K562 (cell line): ENCODE measurements at regions not wholly inside any gene's neighbourhood (a gene's known extent, or its start where the extent isn't known, plus 50 kb on each side); places are given as distances from the start of the nearest gene placed in this dataset.

Experiments used
- ATAC-seq: fragments of 200-7000 bp; cut with Tn5 transposase; 3 replicates; pipeline ENCODE4 v1.9.1; 2020; ENCODE audit warnings: moderate library complexity
- BruUV-seq: library from RNA; stranded (reverse); fragments of 400-500 nt; replicated peaks from 2 replicates; lab custom pipeline; 2021; lab: Mats Ljungman, UMichigan
- CTCF ChIA-PET: fragments of 300-600 bp; formaldehyde crosslinking; extraction: SDS; loops from one replicate; lab custom pipeline; 2021; ENCODE audit warnings: low intra/inter-chr PET ratio; lab: Yijun Ruan, JAX
- POLR2A ChIA-PET: fragments of 300-600, 350-650 bp; sonication (Branson Sonifier 250); formaldehyde crosslinking; extraction: SDS; loops from one replicate; lab custom pipeline; 2021; ENCODE audit warnings: antibody characterized with exemption, inconsistent platforms; lab: Yijun Ruan, JAX
- DNase-seq, 4 experiments: peaks; one replicate each; pipeline versions ENCODE4 v3.0.0 to v3.0.0-alpha.2; 2011 to 2018; ENCODE audit warnings: low spot score in 3 of 4, mixed read lengths in 3 of 4; ENCODE audit errors: extremely low read depth in 1 of 4
- FAIRE-seq: peaks from 2 replicates; lab custom pipeline; 2011; peaks lifted over from hg19 to GRCh38; lab: Jason Lieb, UNC
- H2AFZ ChIP-seq: 2 replicates; pipeline ENCODE4 v1.6.0; 2011; ENCODE audit warnings: low read depth, low read length, control low read depth, inconsistent platforms
- H3K27ac ChIP-seq: fragments of 200-600 bp; 3 replicates; pipeline ENCODE4 v1.8.0; 2011; ENCODE audit warnings: low read depth, mild to moderate bottlenecking, control low read depth, inconsistent platforms, low read length, moderate library complexity, mixed read lengths; ENCODE audit errors: extremely low read depth
- H3K27me3 ChIP-seq, 2 experiments: fragments of 300-600 bp in 1 of 2; 2 replicates in 1 of 2; 3 replicates in 1 of 2; pipeline versions ENCODE4 v1.6.0 to v1.8.0; 2011; ENCODE audit warnings: inconsistent platforms in 2 of 2, low read length in 2 of 2, mild to moderate bottlenecking in 1 of 2, mixed read lengths in 1 of 2, moderate library complexity in 1 of 2; ENCODE audit not compliant: control insufficient read depth in 2 of 2, insufficient read depth in 2 of 2
- H3K36me3 ChIP-seq: fragments of 300-600 bp; 3 replicates; pipeline ENCODE4 v1.8.0; 2011; ENCODE audit warnings: mild to moderate bottlenecking, low read length, inconsistent platforms; ENCODE audit not compliant: control insufficient read depth, insufficient read depth
- H3K4me1 ChIP-seq, 2 experiments: fragments of 200-600 bp in 1 of 2; replicated peaks in 1 of 2; 2 replicates in 1 of 2; 3 replicates in 1 of 2; pipeline versions ENCODE4 v1.5.1 to v1.8.0; 2011; ENCODE audit warnings: inconsistent platforms in 2 of 2, low read length in 2 of 2, mild to moderate bottlenecking in 1 of 2, mixed read lengths in 1 of 2, moderate library complexity in 1 of 2; ENCODE audit not compliant: control insufficient read depth in 2 of 2, insufficient read depth in 2 of 2
- H3K4me2 ChIP-seq: 2 replicates; pipeline ENCODE4 v1.6.1; 2011; ENCODE audit warnings: low read length, control low read depth, inconsistent platforms, mixed read lengths; ENCODE audit not compliant: insufficient read depth
- H3K4me3 ChIP-seq: fragments of 200-600 bp; sonication (generic), shearing (Covaris generic); 2 replicates; pipeline ENCODE4 v1.5.1; 2016; ENCODE audit warnings: control low read depth, inconsistent platforms
- H3K79me2 ChIP-seq: fragments of 200-600 bp; 3 replicates; pipeline ENCODE4 v1.8.0; 2011; ENCODE audit warnings: low read length, inconsistent platforms; ENCODE audit not compliant: control insufficient read depth, insufficient read depth
- H3K9ac ChIP-seq, 2 experiments: 2 replicates each; pipeline versions ENCODE4 v1.6.0 to v1.6.1; 2011; ENCODE audit warnings: low read depth in 2 of 2, low read length in 2 of 2, control low read depth in 1 of 2, inconsistent platforms in 1 of 2, mild to moderate bottlenecking in 1 of 2, mixed read lengths in 1 of 2; ENCODE audit not compliant: insufficient read depth in 1 of 2
- H3K9me1 ChIP-seq: one replicate; pipeline ENCODE4 v1.6.0; 2011; ENCODE audit warnings: inconsistent platforms, mild to moderate bottlenecking, low read length, moderate library complexity; ENCODE audit not compliant: control insufficient read depth, insufficient read depth
- H3K9me3 ChIP-seq: replicated peaks from 2 replicates; pipeline ENCODE4 v1.5.1; 2011; ENCODE audit warnings: low read depth, low read length, inconsistent platforms; ENCODE audit not compliant: control insufficient read depth, insufficient read depth
- H4K20me1 ChIP-seq: replicated peaks from 2 replicates; pipeline ENCODE4 v1.6.1; 2011; ENCODE audit warnings: low read length, inconsistent platforms, mixed read lengths; ENCODE audit not compliant: control insufficient read depth, insufficient read depth
- ARID3A ChIP-seq: IDR thresholded peaks from 2 replicates; pipeline ENCODE4 v1.6.1; 2012; ENCODE audit warnings: low read depth, low read length, improper control_type of control experiment, borderline replicate concordance
- BCOR ChIP-seq: fragments of 450-650 bp; IDR thresholded peaks from 2 replicates; pipeline ENCODE4 v1.6.1; 2016
- CREM ChIP-seq: IDR thresholded peaks from 2 replicates; pipeline ENCODE4 v1.6.1; 2014; ENCODE audit warnings: antibody characterized with exemption, low read depth
- E2F5 ChIP-seq: sonication (generic); formaldehyde crosslinking; IDR thresholded peaks from 2 replicates; pipeline ENCODE4 v1.8.0; 2022; ENCODE audit warnings: mild to moderate bottlenecking, missing genetic modification reagents
- EHMT2 ChIP-seq: fragments of 450-650 bp; IDR thresholded peaks from 2 replicates; pipeline ENCODE4 v1.6.1; 2018; ENCODE audit warnings: antibody characterized with exemption
- KDM1A ChIP-seq, 2 experiments: fragments of 450-650 bp; IDR thresholded peaks; 2 replicates each; pipeline ENCODE4 v1.6.1; 2016; ENCODE audit warnings: mild to moderate bottlenecking in 2 of 2
- KLF10 ChIP-seq: fragments of 250-450 bp; sonication (Bioruptor Pico); IDR thresholded peaks from 2 replicates; pipeline ENCODE4 v1.6.1; 2021; ENCODE audit warnings: matching md5 sums
- MECOM ChIP-seq: fragments of 250-450 bp; sonication (Bioruptor Pico); IDR thresholded peaks from 2 replicates; pipeline ENCODE4 v1.8.0; 2022; ENCODE audit warnings: inconsistent platforms
- MTA3 ChIP-seq: fragments of 450-650 bp; formaldehyde crosslinking; IDR thresholded peaks from 2 replicates; pipeline ENCODE4 v1.6.1; 2017; ENCODE audit warnings: mild to moderate bottlenecking, borderline replicate concordance
- NR2C1 ChIP-seq, 2 experiments: fragments of 450-650 bp; IDR thresholded peaks; 2 replicates each; pipeline ENCODE4 v1.6.1; 2017; ENCODE audit warnings: mild to moderate bottlenecking in 2 of 2, antibody characterized with exemption in 1 of 2, inconsistent platforms in 1 of 2, missing compliant biosample characterization in 1 of 2, missing genetic modification characterization in 1 of 2
- RBM25 ChIP-seq: fragments of 200-400 bp; formaldehyde crosslinking; IDR thresholded peaks from 2 replicates; pipeline ENCODE4 v1.6.1; 2018; ENCODE audit warnings: low read length, low read depth, moderate library complexity; ENCODE audit not compliant: severe bottlenecking
- SIN3B ChIP-seq: fragments of 450-650 bp; IDR thresholded peaks from 2 replicates; pipeline ENCODE4 v1.6.1; 2017; ENCODE audit warnings: low read depth, mild to moderate bottlenecking, moderate library complexity
- SMARCE1 ChIP-seq: fragments of 450-650 bp; IDR thresholded peaks from 2 replicates; pipeline ENCODE4 v1.7.1; 2016; ENCODE audit warnings: mild to moderate bottlenecking
- SOX6 ChIP-seq: fragments of 450-650 bp; IDR thresholded peaks from 2 replicates; pipeline ENCODE4 v1.6.1; 2014; ENCODE audit warnings: mild to moderate bottlenecking
- STAG1 ChIP-seq: sonication (generic); formaldehyde crosslinking; IDR thresholded peaks from 2 replicates; pipeline ENCODE4 v1.5.0; 2020; ENCODE audit warnings: missing genetic modification reagents, borderline replicate concordance
- ZNF146 ChIP-seq: IDR thresholded peaks from one replicate; pipeline ENCODE4 v1.6.1; 2018; ENCODE audit warnings: missing compliant biosample characterization; ENCODE audit not compliant: unreplicated experiment
- ZNF780A ChIP-seq: fragments of 250-450 bp; sonication (Bioruptor Pico); IDR thresholded peaks from 2 replicates; pipeline ENCODE4 v1.5.0; 2021; ENCODE audit warnings: mild to moderate bottlenecking
- WGBS: fragments of 100-300 bp; shearing (Covaris generic); methylation state at CpG from one replicate; pipeline ENCODE4 v1.1.6; 2016; ENCODE audit warnings: low coverage, mixed read lengths; ENCODE audit not compliant: insufficient coverage; ENCODE audit errors: missing lambda C conversion rate; 5-methylcytosine and 5-hydroxymethylcytosine counted together
- in situ Hi-C: fragments of 300-500 bp; cut with MboI; formaldehyde crosslinking; loops from 4 replicates; pipeline ENCODE4 v1.15.0; 2018; ENCODE audit warnings: inconsistent platforms, mixed read lengths
- intact Hi-C: fragments of 100-400 bp; cut with micrococcal nuclease; formaldehyde crosslinking; loops from 2 replicates; pipeline ENCODE4 v1.14.2; 2022
- TF ChIP-seq, protein P1 (sequence below): fragments of 250-450 bp; sonication (Bioruptor Pico); IDR thresholded peaks from 2 replicates; pipeline ENCODE4 v1.5.0; 2021

- ATAC-seq, result no peak
- in situ Hi-C loops, result no loop called here
- POLR2A ChIA-PET, result no interaction called here
Measured at GRCh38 chr7:67590649-67591048, 594.0 kb downstream of the TYW1 start.

More at GRCh38 chr7:67590649-67591048, 594.0 kb downstream of the TYW1 start:
- intact Hi-C loops, result no loop called here
- 0 out of 2 replicates have a peak, but pooled peaks cover 2% of the 10 kb centered on the region for H3K9me3 ChIP-seq
- H3K4me1 ChIP-seq, result no peaks in the 10 kb centered on the region
- H3K4me2 ChIP-seq, result no peak overlapping the region
- no peak overlapping the region for H3K9ac ChIP-seq
- no peaks in the 10 kb centered on the region for H3K79me2 ChIP-seq
- CTCF ChIA-PET, result no interaction called here
- WGBS, result 3% methylated on average over 3 of the region's 3 CpGs
- FAIRE-seq, result no peak
- no TSS peak for BruUV-seq
- DNase-seq, result no peak
- TF ChIP-seq STAG1 (CRISPR knock-in tag) (no peak), RBM25 (peak; percentile 94), EHMT2 (no peak), ZNF780A (no peak), ARID3A (no peak), SOX6 (no peak), BCOR (peak; percentile 61; the same call in 1 of the 2 replicates), KLF10 (CRISPR knock-in tag) (no peak), CREM (no peak), E2F5 (no peak), MTA3 (no peak), MECOM (CRISPR knock-in tag) (no peak), ZNF146 (CRISPR knock-in tag) (peak; percentile 94), KDM1A (IDR thresholded peaks at IDR 0.05) (peak; percentile 11 to 33; a peak in 2 of 4 replicates), SIN3B (no peak), NR2C1 (IDR thresholded peaks at IDR 0.05) (no peak), NR2C1 (tag; IDR thresholded peaks at IDR 0.05) (no peak), SMARCE1 (no peak)
- TF ChIP-seq, protein P1, sequence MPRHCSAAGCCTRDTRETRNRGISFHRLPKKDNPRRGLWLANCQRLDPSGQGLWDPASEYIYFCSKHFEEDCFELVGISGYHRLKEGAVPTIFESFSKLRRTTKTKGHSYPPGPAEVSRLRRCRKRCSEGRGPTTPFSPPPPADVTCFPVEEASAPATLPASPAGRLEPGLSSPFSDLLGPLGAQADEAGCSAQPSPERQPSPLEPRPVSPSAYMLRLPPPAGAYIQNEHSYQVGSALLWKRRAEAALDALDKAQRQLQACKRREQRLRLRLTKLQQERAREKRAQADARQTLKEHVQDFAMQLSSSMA (CRISPR knock-in tag), result no peak
- TF ChIP-seq, all 486 proteins: peak for 4
- no peaks in the 10 kb centered on the region for H3K36me3 ChIP-seq
- no peak overlapping the region for H2AFZ ChIP-seq
- no peaks in the 10 kb centered on the region for H4K20me1 ChIP-seq
- H3K27ac ChIP-seq, result no peak overlapping the region
- H3K4me3 ChIP-seq, result no peak overlapping the region
- H3K9me1 ChIP-seq, result no peaks in the 10 kb centered on the region
- H3K27me3 ChIP-seq, result peaks cover 0 to 8% of the 10 kb centered on the region in 2 experiments; a peak in 1 of 5 replicates
